K562 (cell line): ENCODE measurements at regions not wholly inside any gene's neighbourhood (a gene's known extent, or its start where the extent isn't known, plus 50 kb on each side); places are given as distances from the start of the nearest gene placed in this dataset.

Experiments used
- FOXM1 ChIP-seq, 2 experiments: fragments of 450-650 bp in 1 of 2; sonication (generic) in 1 of 2; formaldehyde crosslinking in 1 of 2; IDR thresholded peaks; 2 replicates each; pipeline versions ENCODE4 v1.6.1 to v1.9.0; 2017 to 2022; ENCODE audit warnings: low read depth in 2 of 2, mild to moderate bottlenecking in 2 of 2, missing genetic modification reagents in 1 of 2, moderate library complexity in 1 of 2
- KAT7 ChIP-seq: sonication (generic); formaldehyde crosslinking; IDR thresholded peaks from 2 replicates; pipeline ENCODE4 v1.8.0; 2022; ENCODE audit warnings: missing genetic modification reagents, mild to moderate bottlenecking, borderline replicate concordance
- TRIM24 ChIP-seq, 2 experiments: fragments of 450-650 bp; IDR thresholded peaks; 2 replicates each; pipeline ENCODE4 v1.6.1; 2016
- ZBTB9 ChIP-seq: fragments of 450-650 bp; formaldehyde crosslinking; IDR thresholded peaks from 2 replicates; pipeline ENCODE4 v1.4.0; 2020; ENCODE audit warnings: mild to moderate bottlenecking, moderate library complexity
- TF ChIP-seq, protein P1 (sequence below): fragments of 200-800 bp; sonication (Bioruptor generic); IDR thresholded peaks from 2 replicates; pipeline ENCODE4 v1.6.1; 2017; ENCODE audit warnings: missing genetic modification characterization, missing compliant biosample characterization

DNA sequence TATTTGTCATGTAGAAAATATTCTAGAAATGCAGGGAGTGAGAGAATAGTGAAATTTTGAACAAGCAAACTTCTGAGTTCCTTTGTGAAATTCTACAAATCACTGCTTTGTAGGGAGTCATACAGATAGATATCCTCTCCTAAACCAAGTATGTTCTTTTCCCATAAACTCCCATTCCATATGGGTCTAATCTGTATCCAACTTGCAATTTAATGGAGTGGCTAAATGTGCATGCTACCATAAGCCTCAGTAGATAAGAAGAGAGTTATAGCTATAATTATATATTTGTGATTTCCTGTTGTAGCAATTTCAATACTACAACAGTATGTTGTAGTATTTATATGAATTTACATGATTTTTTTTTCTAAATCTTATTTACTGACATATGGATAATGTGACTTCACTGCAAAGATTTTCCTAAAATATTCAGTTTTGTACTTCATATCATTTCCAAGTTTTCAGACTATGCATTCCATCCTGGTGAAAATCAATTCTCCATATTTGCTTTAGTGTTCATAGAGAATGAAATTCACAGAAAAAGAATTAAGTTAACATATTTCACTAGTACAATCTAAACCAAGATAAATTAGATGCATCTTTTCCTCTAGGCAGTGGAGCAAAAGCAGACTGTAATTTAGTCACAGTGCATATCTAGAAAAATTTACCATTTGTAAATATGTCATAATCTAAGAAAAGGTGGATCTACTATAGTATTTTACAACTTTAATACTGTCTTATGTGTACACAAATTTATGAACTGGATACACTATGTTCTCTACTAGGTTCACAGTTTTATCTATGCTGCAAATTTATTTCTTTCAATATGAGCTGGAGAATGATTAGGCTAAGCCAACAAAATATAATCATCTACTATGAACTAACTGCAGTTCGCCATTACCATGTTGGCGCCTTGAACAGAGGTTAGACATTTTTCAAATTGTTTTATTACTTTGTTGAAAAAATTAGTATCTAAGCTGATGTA is 372.9 kb upstream of the NDST3 start (continued):
- TF ChIP-seq, protein P1, sequence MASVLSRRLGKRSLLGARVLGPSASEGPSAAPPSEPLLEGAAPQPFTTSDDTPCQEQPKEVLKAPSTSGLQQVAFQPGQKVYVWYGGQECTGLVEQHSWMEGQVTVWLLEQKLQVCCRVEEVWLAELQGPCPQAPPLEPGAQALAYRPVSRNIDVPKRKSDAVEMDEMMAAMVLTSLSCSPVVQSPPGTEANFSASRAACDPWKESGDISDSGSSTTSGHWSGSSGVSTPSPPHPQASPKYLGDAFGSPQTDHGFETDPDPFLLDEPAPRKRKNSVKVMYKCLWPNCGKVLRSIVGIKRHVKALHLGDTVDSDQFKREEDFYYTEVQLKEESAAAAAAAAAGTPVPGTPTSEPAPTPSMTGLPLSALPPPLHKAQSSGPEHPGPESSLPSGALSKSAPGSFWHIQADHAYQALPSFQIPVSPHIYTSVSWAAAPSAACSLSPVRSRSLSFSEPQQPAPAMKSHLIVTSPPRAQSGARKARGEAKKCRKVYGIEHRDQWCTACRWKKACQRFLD (CRISPR knock-in tag) = no peak
- TF ChIP-seq TRIM24 (IDR thresholded peaks at IDR 0.05) = no peak
- no peak for TF ChIP-seq FOXM1 (IDR thresholded peaks at IDR 0.05; ENCODE audit: low read depth)
- TF ChIP-seq FOXM1 (CRISPR knock-in tag; IDR thresholded peaks at IDR 0.05; ENCODE audit: low read depth) = no peak
- TF ChIP-seq KAT7 (CRISPR knock-in tag) = no peak
- TF ChIP-seq ZBTB9 (CRISPR knock-in tag) = no peak
